Mucosa of stomach (tissue), 1 donor: ENCODE measurements at regions not wholly inside any gene's neighbourhood (a gene's known extent, or its start where the extent isn't known, plus 50 kb on each side); places are given as distances from the start of the nearest gene placed in this dataset.

Experiments used
- H3K27me3 ChIP-seq: one replicate; pipeline ENCODE4 v1.7.0; 2013; ENCODE audit warnings: mild to moderate bottlenecking, low read length; ENCODE audit not compliant: control insufficient read depth, insufficient read depth
- H3K36me3 ChIP-seq: one replicate; pipeline ENCODE4 v1.7.0; 2013; ENCODE audit warnings: low read length; ENCODE audit not compliant: control insufficient read depth, insufficient read depth
- H3K4me1 ChIP-seq: one replicate; pipeline ENCODE4 v1.7.0; 2013; ENCODE audit warnings: mild to moderate bottlenecking, low read length; ENCODE audit not compliant: control insufficient read depth, insufficient read depth
- H3K4me3 ChIP-seq: one replicate; pipeline ENCODE4 v1.7.0; 2013; ENCODE audit warnings: low read length
- H3K9ac ChIP-seq: one replicate; pipeline ENCODE4 v1.7.0; 2013; ENCODE audit warnings: mild to moderate bottlenecking, low read length, moderate library complexity
- H3K9me3 ChIP-seq: one replicate; pipeline ENCODE4 v1.7.0; 2013; ENCODE audit warnings: mild to moderate bottlenecking, low read length, moderate library complexity; ENCODE audit not compliant: control insufficient read depth
- donor health status: Pancreatic carcinoma.

DNA sequence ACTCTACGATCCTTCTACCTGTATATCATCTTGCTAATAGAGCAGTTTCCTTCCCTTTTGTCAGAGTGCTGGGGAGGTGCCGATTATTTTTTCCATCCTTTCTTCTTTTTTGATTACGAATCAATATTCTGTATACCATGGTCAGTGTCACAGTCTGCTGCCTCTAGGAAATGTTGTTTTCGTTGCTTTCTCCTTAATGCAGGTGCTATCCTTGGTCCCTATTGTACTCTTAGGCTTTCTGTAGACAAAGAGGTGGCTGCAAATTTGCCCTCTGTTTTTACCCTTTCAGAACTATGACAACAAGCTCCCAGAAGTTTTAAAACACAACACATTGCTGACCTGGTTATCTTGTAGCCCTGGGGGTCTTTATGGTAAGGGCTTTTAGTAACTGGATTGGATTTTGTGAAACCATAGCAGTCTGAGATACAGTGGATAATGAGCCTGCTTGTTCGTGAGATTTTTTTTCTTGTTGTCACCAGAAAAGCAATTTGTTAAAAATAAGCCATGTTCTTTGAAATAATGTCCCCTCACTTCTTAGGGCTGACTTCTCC, 430.3 kb upstream of the TPM1 start:
- Histone ChIP-seq H3K4me3 (no peak overlapping the region), H3K9ac (no peak overlapping the region), H3K27me3 (no peaks in the 10 kb centered on the region), H3K36me3 (no peaks in the 10 kb centered on the region), H3K9me3 (no peaks in the 10 kb centered on the region), H3K4me1 (no peaks in the 10 kb centered on the region)

DNA sequence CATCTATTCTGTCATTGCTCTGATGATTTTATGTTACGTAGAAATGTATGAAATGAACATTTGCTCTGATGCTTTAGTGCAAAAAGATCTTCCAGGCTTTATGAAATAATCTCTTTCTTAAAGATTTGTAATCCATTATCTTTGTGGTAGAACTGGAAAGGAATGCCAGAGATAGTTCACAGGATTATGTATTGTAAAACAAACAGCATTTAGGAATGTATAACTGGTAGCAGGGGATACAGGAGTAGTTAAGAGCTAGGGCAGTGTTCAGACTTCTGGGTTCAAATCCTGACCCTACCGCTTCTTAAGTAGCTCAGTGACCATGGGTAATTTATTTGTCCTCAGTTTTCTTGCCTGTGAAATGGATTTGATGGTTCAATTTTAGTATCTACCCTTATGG, 429.8 kb upstream of the TPM1 start:
- Histone ChIP-seq H3K4me1 (no peaks in the 10 kb centered on the region), H3K27me3 (no peaks in the 10 kb centered on the region), H3K9me3 (no peaks in the 10 kb centered on the region), H3K36me3 (no peaks in the 10 kb centered on the region), H3K9ac (no peak overlapping the region), H3K4me3 (no peak overlapping the region)

DNA sequence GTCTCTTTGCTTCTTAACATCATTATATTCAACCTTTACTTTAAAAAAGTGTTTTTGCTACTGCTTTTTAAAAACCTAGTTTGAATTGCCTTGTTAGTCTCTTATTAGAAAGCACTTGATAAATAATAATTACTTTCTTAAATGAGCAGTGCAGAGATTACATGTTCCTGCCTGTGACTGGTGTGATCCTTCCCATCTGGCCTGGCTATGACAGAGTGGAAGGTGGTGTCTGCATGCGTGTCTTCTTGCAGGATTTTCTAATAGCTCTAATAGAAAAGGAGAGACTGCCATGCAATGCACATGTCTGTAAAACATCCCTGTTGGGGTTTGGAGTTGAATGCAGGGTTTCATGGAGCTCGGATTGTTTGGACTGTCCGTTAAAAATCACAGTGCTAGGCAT, 425.8 kb upstream of the TPM1 start:
- no peak overlapping the region for H3K4me3 ChIP-seq
- no peak overlapping the region for H3K9ac ChIP-seq
- peaks cover 2% of the 10 kb centered on the region for H3K36me3 ChIP-seq
- H3K9me3 ChIP-seq, result no peaks in the 10 kb centered on the region
- no peaks in the 10 kb centered on the region for H3K27me3 ChIP-seq
- H3K4me1 ChIP-seq, result no peaks in the 10 kb centered on the region

DNA sequence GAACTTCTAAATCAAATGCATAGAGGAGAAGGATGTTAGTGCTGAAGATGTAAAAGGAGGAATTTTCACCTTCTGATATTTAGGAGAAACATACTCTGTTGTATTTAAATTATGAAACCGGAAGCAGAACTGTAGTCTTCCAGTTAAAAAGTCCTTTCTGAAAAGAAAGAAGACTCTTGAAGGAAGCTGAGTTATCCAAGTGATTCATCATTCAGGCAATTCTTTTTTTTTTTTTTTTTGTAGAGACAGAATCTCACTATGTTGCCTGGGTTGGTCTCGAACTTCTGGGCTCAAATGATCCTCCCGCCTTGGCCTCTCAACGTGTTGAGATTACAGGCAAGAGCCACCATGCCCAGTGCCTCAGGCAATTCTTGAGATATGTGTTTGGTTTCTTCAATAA, 424.8 kb upstream of the TPM1 start:
- H3K9ac ChIP-seq, result no peak overlapping the region
- no peaks in the 10 kb centered on the region for H3K9me3 ChIP-seq
- H3K27me3 ChIP-seq, result no peaks in the 10 kb centered on the region
- H3K4me1 ChIP-seq, result no peaks in the 10 kb centered on the region
- no peak overlapping the region for H3K4me3 ChIP-seq
- peaks cover 5% of the 10 kb centered on the region for H3K36me3 ChIP-seq

DNA sequence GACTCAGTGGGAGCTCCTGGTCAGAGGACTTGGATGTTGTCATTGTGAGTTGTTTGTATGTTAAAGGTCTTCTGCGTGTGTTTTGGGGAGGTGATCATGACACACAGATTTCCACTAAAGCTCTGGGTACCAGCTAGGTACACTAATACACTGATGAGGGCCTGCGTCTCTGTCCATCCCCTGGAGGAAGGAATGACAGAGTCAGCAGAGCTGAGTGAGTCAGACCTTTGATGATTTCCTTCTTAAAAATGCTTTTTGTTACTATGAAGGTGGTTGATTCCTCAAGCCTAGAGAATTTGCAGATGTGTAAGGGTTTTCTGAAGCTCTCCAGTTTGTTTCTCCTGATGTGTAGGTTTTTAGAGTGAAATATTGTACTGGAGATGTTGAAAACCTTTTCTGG, 424.1 kb upstream of the TPM1 start:
- H3K9ac ChIP-seq, result no peak overlapping the region
- no peaks in the 10 kb centered on the region for H3K9me3 ChIP-seq
- H3K27me3 ChIP-seq, result no peaks in the 10 kb centered on the region
- no peaks in the 10 kb centered on the region for H3K4me1 ChIP-seq
- peaks cover 5% of the 10 kb centered on the region for H3K36me3 ChIP-seq
- H3K4me3 ChIP-seq, result no peak overlapping the region

DNA sequence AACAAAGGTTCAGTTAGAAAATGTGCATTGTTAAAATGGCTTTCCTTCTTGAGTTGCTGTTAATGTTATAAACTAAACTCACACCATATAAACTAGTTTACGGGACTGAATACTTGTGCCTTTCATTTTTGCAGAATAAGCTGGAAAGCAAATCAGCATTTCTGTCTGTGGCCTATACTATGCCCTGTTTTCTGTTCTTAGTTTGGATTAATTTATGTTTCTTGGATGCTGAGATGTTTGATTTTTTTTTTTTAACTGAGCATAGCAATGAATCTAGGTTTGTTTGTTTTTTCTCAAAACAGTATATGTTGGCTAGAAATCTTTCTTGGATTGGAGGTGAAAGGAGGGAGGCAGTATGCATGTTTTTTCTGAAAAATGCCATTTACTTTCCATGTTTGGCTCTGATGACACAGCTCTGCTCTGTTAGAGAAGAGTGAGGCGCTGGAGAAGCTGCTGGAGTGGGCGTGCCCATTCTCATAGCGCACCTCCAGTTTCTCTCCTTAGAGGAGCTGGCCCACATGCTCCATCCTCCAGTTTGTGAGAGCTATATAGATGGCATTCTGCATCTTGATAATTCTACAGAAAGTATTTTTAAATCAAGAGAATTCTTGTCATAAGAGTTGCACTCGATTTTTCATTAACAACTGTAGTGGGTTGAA, 423.6 kb upstream of the TPM1 start:
- Histone ChIP-seq H3K9ac (no peak overlapping the region), H3K36me3 (peaks cover 5% of the 10 kb centered on the region), H3K4me1 (no peaks in the 10 kb centered on the region), H3K4me3 (no peak overlapping the region), H3K27me3 (no peaks in the 10 kb centered on the region), H3K9me3 (no peaks in the 10 kb centered on the region)

DNA sequence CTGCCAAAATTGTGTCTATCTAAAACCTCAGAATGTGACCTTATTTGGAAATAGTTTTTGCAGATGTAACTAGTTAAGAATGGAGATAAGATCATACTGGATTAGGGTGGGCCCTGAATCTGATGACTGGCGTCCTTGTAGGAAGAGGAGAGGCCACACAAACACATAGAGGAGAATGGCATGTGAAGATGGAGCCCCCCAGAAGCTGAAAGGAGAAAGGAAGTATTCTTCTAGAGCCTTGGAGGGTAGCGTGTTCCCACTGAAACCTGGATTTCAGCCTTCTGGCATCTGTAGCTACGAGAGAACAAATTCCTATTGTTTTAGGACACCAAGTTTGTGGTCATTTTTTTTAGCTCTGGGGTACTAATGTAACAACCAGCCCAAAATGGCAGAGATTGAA, 423.0 kb upstream of the TPM1 start:
- Histone ChIP-seq H3K4me3 (no peak overlapping the region), H3K4me1 (peaks cover 5% of the 10 kb centered on the region), H3K9ac (no peak overlapping the region), H3K27me3 (no peaks in the 10 kb centered on the region), H3K9me3 (no peaks in the 10 kb centered on the region), H3K36me3 (peaks cover 5% of the 10 kb centered on the region)

DNA sequence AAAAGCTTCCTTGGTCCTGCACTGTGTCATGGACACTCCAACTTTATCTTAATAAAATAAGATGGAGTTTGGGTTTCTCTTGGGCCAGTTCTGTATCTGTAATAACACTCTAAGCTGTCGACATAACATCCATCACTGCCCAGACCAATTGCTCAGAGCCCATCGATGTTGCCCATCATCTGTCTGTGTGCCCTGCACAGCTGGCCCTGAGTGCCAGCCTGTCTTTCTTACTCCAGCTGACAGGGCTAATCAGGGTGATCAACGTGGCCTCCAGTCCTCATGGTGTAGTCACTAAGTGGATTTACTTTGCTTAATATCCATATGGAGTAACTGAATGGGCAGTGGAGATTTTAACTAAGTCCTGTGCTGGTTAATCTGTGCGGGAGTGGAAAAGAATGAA, 419.8 kb upstream of the TPM1 start:
- Histone ChIP-seq H3K27me3 (no peaks in the 10 kb centered on the region), H3K4me3 (no peak overlapping the region), H3K9ac (no peak overlapping the region), H3K9me3 (no peaks in the 10 kb centered on the region), H3K4me1 (peaks cover 13% of the 10 kb centered on the region), H3K36me3 (peaks cover 5% of the 10 kb centered on the region)

DNA sequence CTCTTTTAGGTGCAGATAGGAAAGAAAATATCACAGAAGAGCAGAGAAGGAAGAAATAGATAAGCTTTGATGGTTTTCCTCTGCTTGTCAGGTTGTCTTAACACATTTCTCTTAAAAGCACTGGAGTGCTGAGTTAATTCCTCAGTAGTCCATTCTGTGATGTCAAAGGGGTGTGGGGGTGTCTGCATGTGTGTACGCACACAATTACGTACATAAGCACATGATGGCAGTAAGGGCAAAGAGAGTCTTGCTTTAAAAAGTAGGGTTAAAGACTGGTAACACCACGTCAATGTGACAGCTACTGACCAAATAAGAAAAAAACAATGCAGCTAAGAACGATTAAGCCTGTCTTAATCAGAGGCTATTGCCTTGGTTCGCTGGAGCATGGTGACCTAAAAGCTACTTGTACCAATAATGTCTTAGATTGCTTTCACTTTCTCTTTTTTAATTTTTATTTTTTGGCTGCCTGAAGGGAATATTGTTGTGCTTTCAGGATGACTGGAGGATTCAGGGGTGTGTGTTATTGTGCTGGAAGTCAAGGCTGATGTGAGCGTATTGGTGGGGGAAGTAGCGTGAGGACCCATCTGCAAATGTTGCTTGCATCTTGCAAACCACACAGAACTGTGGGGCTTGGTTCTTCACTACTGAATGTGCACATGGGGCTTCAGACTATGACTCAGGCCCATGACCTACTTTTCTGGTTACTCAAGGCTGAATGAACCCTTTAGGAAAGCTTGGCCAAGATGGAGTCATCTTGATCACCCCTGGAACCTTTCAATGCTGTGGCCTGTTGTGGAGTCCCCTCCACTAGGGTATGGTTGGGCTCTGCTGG, 417.8 kb upstream of the TPM1 start:
- Histone ChIP-seq H3K9me3 (no peaks in the 10 kb centered on the region), H3K4me1 (peaks cover 13% of the 10 kb centered on the region), H3K9ac (no peak overlapping the region), H3K36me3 (peaks cover 5% of the 10 kb centered on the region), H3K27me3 (no peaks in the 10 kb centered on the region), H3K4me3 (no peak overlapping the region)

DNA sequence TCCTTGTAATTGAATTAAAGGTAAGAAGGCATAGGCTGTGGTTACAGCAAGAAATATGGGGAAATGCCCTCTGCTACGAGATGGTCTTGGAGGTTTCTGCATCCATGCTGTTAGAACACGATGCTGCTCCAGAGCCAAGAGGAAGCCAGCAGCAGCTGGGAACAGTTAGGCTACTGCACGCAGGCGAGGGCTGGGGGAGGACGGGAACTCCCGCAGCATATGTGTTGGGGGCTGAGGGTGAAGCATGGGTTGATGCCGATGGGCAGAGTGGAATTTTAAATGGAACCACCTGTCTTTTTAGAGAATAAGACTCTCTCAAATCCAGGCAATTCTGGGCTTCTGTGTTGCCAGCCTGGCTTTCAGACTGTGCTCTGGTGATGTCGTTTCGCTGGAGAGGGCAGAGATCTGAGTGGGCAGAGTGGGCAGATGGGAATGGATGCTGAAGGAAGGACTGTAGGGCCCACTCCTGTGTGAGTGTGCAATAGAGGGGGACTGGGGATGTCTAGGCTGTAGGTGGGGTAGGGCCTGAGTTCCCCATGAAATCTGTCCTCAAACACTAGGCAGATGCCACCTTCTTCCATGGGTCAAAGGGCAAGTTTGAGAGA, 417.0 kb upstream of the TPM1 start:
- peaks cover 13% of the 10 kb centered on the region for H3K4me1 ChIP-seq
- H3K36me3 ChIP-seq, result peaks cover 5% of the 10 kb centered on the region
- H3K9ac ChIP-seq, result no peak overlapping the region
- no peaks in the 10 kb centered on the region for H3K27me3 ChIP-seq
- H3K9me3 ChIP-seq, result no peaks in the 10 kb centered on the region
- H3K4me3 ChIP-seq, result no peak overlapping the region

DNA sequence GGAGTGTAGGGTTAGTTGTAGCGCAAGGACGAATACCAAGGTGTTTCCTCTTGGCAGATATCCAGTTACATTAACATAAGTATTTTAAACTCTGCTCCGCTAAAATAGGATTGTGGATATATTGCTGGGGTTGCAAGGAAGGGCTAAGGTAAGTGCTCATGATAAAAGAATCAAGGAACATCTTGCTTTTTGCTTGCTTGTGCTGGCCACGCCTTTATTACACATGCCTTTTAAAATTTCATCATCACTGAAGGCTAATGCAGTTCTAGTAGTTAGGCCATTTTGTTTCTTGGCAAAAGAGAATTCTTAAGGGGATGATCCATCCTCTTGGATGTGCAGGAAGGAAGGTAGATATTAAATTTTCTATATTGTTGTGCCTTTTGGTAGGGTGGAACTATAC, 415.6 kb upstream of the TPM1 start:
- H3K9ac ChIP-seq, result no peak overlapping the region
- no peak overlapping the region for H3K4me3 ChIP-seq
- no peaks in the 10 kb centered on the region for H3K27me3 ChIP-seq
- H3K4me1 ChIP-seq, result peaks cover 13% of the 10 kb centered on the region
- no peaks in the 10 kb centered on the region for H3K9me3 ChIP-seq
- peaks cover 1% of the 10 kb centered on the region for H3K36me3 ChIP-seq

DNA sequence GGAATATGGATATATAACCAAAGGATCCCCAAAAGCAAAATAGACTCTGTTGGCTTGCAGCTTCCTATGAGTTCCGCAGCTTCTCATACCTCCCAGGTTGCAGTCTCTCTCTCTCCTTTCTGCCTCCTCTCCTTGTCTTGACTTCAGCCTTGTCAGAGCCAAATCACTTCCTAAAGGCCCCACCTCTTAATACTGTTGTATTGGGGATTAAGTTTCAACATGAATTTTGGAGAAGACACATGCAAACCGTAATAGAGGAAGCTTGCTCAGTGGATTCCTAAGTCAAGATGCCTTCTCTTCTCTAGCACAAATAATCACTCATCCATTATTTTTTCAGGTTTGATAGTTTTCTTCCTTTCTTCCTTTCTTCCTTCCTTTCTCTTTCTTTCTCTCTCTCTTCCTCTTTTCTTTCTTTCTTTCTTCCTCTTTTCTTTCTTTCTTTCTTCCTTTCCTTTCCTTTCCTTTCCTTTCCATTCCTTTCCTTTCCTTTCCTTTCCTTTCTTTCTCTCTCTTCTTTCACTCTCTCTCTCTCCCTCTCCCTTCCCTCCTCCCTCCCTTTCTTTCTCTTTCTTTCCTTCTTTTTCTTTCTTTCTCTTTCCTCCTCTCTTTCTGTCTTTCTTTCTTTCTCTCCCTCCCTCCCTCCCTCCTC, 411.3 kb upstream of the TPM1 start:
- H3K36me3 ChIP-seq, result no peaks in the 10 kb centered on the region
- H3K9me3 ChIP-seq, result no peaks in the 10 kb centered on the region
- no peak overlapping the region for H3K9ac ChIP-seq
- no peaks in the 10 kb centered on the region for H3K4me1 ChIP-seq
- H3K27me3 ChIP-seq, result no peaks in the 10 kb centered on the region
- no peak overlapping the region for H3K4me3 ChIP-seq
